ENCODE measurements at regions not wholly inside any gene's neighbourhood (a gene's known extent, or its start where the extent isn't known, plus 50 kb on each side); places are given as distances from the start of the nearest gene placed in this dataset.
"Not testable (repeated sequence)": the region's sequence is repeated elsewhere in the genome, so short reads cannot be mapped to it uniquely, and the experiment has no call there.

DNA sequence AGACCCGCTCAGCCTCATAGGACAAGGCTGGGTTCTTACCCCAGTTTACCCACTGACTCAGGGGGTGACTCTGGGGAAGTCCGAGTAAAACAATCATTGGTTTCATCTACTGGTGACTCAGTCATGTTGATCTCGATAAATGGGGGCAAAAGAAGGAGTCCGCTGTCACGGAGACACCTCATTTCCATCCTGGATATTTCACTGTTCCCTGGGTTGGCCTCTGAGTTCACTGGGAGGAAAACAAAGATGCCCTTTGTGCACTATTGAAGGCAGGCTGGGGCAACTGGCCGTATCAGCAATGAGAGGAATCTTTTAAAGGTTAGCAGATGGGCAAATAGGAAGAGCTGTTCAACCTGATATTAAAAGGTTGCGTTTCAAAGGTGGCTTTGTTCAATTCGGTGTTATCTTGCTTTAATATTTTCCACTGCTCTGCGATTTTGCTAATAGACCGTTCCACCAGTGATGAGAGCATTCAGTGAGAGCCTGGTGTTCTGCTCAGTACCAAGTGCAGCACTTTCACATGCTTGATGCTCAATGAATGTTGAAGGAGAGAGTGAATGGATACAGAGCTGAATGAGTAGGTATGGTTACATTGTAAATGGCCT lies 110.2 kb upstream of the EGFLAM start:
- DNase-seq: peak in 8 of 14 donors; percentile 2 to 64 (median 40)

DNA sequence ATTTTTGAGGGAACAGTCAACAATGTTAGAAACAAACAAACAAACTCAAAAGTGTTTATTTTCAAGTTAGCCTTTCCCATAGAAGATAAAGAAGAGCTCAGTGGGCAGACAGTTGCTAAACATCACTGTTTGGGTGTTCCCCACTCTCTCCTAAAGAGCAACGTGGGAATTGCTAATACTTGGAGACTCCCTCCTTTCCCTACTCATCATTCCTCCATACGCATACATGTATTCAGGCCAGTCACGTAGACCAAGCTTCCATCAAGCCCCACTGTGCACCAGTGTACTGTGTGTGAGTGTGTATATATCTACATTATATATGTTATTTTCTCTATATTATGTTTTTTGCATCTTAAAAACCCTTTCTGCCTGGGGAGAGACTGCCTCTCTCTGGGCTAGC lies 115.0 kb upstream of the EGFLAM start:
- DNase-seq: no peak

DNA sequence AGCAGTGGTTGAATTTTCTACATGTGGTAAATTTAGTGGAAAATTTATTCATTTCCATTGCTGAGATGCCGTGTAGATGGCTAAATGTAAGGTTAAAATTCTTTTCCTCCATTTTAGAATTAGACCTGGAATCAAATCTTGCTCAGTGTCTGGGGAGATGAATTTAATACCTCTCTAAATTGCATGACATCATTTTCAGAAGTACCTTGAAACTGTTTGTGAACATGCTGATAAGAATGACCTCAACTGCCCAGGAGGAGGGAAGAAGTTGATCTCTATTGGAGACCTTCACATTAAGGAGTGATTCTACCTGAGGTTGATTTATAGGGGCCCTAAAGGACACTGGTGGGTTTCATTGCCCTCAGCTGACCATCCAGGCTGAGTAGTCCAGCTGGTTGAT lies 116.7 kb upstream of the EGFLAM start:
- DNase-seq: no peak

DNA sequence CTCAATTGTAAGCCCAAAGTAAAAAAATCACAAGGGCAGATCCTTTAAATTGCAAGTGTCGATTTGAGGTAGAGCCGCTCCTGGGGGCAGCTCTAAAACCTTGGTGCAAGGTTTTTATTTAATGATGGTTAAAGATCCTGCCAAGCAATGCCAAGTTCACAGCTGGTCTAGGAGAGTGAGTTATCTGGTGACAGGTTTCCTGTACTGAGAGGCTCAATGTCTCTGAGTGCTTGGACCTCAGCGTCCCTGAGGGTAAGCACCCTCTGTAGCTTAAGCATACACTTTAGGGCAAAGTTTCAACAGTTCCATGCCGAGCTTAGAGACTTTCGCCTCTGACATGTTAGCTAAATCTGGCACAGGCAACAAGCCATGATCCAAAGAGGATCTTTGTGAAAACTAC lies 119.8 kb upstream of the EGFLAM start:
- DNase-seq: no peak

DNA sequence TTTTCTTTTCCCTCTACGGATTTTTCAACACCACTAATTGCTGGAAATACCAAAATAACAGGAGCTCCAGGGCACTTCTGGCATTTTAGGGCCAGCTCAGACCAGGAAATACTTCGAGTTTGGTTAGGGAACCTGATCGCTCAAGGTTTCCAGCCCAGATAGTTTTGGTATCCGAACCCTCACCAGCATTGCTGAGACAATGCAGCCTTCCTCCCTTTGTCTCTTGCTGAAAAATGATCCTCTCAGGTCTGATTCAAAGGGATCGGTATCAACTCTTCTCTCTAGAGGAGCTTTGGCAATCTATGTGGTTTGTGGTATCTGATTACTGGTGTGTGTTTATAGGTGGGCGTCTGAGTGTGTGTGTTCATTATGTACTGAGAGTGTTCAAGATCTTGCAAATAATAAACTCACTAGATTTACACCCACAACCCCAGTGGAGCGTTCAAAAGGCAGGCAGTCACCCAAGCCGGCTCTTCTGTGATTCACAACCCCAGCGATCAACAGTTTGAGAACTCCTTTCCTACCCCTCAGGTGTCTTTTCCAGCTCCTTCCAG lies 122.8 kb upstream of the EGFLAM start:
- no peak for DNase-seq

DNA sequence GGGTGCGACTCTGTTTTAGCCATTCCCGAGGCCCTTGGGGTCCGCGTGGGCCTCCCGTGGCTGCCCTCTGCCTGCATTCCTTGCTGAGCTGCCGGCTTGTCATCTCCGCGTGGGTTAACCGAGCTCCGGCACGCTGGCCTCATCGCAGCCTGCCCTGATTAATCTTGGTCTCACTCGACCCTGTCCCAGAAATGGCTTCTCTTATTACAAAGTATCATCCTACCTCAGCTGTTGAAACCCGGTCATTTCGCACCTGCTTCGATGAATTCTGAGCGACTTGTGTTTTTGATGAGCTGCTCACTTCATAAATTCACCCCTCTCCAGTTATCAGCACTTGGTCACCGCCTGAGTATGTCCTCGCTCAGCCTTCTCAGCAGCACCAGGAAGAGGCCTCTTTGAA lies 123.5 kb upstream of the EGFLAM start:
- DNase-seq: no peak

DNA sequence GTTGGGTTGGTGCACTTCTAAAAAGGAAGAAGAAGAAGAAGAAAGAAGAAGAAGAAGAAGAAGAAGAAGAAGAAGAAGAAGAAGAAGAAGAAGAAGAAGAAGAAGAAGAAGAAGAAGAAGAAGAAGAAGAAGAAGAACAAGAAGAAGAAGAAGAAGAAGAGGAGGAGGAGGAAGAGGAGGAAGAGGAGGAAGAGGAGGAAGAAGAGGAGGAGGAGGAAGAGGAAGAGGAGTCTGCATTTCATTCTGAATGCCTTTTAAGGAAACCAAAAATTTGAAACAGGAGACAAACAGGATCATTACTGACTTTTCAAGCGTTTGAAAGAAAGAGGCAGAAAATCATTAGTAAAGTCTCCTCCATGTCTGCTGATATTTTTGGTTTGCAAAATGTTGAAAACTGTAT lies 124.1 kb upstream of the EGFLAM start:
- not testable (repeated sequence) for DNase-seq

DNA sequence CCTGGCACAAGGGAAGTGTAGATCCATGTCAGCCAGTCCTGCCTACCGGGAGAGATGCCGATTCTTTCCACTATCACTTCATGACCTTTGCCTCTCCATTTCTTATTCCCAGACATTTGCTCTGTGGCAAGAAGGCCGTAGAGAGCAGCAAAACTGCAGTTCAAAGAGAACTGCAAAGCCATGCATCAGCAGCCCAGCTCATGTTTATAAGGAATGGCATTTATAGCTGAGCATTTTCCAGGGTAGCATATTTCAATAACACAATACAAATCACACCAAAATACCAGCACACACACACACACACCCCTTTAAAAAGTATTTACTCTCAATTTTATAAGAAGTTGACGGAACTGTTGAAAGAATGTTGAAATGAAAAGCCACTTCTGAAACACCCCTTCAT lies 126.7 kb upstream of the EGFLAM start:
- no peak for DNase-seq

DNA sequence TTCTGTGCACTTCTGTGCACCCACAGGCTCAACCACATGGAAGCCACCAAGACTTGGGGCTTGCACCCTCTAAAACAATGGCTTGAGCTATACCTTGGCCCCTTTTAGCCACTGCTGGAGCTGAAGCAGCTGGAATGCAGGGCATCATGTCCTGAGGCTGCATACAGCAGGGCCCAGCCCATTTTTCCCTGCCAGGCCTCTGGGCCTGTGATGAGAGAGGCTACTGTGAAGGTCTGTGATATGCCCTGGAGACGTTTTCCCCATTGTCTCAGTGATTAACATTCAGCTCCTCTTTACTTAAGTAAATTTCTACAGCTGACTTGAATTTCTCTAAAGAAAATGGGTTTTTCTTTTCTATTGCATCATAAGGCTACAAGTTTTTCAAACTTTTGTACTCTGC lies 134.0 kb upstream of the EGFLAM start:
- DNase-seq: no peak

DNA sequence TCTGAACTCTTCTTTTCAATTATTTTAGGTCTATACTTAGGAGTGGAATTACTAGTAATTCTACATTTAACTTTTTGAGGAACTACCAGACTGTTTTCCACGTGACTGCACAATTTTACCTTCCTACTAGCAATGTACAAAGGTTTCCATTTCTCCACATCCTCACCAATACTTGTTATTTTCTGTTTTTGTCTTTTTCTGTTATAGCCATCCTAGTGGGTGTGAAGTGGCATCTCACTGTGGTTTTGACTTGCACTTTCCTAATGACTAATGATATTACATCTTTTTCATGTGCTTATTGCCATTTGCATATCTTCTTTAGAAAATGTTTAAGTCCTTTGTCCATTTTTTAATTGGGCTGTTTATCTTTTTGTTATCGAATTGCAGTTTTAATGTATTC lies 136.9 kb upstream of the EGFLAM start:
- DNase-seq: no peak

DNA sequence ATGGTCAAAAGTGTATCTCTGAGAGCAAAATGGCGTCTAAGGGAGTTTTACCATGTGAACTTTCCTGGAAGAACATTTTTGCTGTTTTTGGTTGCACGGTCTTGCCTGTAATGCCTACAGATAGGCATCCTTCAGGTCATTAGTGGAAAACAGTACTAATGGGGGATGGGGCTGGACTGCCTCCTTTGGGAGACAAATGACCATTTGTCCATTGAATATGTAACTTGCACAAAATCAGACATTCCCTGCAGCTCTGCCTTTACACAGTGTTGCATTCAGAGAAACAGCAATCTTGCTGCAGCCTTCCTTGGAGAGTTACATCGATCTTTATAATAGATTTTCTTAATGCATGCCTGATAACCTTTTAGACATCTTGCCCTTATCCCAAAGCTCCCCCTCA lies 138.5 kb upstream of the EGFLAM start:
- no peak for DNase-seq

DNA sequence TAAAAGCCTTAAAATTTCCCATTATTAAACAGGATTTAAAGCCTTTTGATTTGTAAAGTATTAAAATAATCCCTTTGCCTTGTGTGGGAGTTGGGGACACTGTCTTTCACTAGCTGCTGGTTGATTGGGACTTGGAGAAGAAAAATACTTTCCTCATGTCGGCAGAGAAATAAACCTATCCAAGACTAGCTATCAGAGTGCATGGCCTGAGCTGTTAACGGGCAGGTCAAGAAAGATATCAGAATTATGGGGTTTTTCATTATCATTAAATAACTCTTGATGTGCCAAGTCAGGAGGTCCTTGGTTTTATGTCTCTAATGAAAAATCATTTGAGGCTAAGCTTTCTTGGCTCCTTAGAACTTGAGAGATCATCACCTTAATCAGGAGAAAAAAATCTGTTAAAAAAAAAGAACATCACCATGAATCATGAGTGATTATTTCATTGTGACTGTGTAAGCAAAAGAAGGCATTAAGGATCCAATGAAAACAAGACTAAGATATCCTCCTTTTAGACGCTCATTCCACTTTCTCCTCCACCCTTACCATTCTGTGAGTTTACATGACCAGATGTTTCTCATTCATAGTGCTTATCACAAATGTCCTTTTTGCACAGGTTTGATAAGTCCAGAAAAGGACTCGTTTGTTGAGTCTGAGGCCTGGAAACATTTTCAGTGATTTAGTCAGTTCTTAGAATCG lies 140.4 kb upstream of the EGFLAM start:
- no peak for DNase-seq

DNA sequence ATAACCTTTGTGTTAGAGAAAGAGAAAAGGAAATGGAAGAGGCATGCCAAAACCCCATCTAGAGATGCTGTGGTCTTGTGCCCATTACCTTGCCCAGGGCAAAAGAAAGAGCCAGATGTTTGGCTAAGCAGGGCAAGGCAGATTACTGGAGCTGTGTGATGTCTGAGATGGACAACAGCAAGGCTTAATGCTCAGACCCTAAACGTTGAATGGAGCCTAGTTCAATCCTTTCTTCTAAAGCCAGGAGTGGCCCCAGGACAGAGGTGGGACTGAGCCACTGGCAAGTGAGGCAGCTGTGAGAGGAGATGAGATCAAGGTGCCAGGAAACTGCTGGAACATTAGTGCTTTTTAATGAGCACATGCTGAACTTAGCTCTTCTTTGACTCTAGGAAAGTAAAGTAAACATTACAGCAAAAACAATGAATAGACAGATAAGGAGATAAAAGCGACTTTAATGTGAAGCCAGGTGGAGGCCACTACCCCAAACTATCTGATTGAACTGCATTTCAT lies 143.0 kb upstream of the EGFLAM start:
- DNase-seq: no peak

DNA sequence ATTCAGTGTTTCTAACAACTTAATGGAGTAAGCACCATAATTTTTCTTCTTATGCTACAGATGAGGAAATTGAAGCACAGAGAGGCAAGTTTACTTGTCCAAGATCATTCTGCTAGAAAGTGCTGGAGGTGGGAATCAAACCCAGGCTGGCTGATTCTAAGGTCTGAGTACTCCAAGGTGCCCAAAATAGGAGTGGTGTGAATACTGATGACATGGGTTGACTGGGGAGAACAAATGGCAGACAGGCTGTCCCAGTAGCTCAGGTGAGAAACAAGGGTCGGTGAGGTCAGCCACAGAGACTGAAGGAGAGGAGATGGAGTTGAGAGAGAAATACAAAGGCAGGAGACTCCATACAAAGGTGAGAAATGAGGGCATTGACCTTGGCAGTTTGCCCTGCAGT lies 144.5 kb upstream of the EGFLAM start:
- DNase-seq: no peak

DNA sequence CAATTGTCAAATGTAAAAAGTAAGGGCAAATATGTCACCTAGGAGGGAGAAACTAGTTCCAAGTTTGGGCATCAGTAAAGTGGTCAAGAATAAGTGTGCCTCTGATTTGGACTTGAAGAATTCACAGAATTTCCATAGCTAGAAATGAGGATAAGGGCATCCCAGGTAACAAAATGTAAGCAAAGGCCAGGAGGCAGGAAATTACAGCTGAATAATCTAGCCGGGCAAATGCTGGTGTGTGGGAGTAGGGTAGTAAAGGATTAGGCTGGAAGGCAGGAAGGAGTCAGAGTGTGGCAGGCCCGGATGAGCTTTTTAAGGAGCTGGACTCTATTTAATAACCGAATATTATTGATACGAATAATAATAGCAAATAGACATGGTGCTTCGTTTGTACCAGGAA lies 144.9 kb upstream of the EGFLAM start:
- no peak for DNase-seq

DNA sequence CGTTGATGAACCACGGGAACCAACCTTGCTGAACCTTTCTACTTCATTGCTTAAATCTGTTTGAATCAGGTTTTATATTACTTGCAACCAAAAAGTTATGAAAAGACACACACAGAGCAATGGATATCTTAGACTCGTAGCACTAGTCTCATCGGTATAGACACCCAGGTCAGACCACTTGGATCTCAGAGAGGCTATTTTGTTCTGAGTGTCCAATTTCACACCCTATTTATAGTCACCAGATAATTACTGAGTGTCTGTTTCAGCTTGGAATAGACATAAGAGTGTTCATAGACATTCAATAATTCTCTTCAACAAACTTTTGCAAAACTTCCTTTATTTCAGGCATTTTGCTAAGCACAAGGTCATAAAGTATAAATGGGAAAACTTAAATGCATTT lies 145.4 kb upstream of the EGFLAM start:
- DNase-seq: no peak

DNA sequence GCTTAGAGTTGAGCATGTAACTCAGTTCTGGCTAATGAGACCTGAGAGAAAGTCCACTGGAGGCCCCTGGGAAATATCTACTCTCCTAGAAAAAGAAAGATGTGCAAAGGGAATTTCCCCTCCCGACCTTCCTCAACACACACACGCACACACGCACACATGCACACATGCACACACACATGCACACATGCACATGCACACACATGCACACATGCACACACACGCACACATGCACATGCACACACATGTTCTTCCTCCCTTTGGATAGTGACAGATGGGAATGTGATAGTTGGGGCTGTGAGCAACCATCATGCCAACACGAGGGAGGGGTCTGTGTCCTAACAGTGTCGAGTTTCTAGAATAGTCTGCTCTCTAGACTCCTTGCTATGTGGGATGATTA lies 148.2 kb upstream of the EGFLAM start:
- DNase-seq: no peak

DNA sequence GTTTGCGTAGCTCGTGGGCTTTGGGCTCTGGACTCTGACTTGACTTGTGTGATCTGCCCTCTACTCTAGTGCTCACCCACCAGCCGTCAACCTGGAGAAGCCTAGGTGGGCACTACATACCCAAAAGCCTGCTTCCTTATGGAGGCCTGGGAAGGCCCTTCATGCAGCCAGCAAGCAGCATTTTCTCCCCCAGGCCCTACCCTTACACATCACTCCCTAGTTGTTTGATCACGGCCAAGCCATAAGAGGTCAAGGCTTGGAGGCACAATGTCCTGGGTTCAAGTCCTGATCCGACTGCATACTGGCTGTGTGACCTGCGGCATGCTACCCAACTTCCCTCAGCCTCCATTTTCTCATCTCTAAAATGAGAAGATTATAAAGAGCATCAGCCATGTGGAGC lies 151.3 kb upstream of the EGFLAM start:
- DNase-seq: no peak

DNA sequence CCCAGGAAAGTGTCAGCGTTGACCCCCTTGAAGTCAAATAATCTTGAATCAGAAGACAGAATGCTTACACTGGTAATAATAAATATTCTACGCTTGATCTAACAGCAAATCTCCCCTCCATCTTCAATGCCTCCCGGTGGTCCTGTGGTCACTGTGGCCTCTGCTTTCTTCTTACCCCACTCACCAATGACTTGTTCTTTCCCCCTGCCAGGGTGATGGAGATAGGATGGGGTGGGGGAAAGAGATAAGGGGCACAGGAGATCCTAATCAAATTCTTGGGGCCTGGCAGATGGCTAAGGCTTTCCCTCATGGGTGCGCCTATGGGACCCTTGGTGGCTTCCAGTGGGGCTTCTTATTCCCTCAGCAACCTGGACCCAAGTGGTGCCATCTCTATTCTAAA lies 152.6 kb upstream of the EGFLAM start:
- no peak for DNase-seq

DNA sequence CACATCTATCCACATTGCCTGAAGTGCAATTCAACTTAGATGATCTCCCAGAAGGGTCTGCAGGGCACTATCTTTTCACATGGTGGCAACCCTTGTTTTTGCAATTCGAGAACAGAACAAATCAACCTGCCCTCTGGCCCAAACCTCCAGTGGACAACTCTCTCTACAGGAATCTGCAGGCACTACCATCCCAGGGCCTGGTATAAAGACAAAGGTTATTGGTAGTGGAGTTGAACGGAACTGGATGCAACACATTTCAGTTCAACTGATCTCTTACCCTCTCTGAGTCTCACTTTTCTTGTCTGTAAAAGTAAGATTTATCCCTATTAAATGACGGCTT lies 153.2 kb upstream of the EGFLAM start:
- DNase-seq: no peak

DNA sequence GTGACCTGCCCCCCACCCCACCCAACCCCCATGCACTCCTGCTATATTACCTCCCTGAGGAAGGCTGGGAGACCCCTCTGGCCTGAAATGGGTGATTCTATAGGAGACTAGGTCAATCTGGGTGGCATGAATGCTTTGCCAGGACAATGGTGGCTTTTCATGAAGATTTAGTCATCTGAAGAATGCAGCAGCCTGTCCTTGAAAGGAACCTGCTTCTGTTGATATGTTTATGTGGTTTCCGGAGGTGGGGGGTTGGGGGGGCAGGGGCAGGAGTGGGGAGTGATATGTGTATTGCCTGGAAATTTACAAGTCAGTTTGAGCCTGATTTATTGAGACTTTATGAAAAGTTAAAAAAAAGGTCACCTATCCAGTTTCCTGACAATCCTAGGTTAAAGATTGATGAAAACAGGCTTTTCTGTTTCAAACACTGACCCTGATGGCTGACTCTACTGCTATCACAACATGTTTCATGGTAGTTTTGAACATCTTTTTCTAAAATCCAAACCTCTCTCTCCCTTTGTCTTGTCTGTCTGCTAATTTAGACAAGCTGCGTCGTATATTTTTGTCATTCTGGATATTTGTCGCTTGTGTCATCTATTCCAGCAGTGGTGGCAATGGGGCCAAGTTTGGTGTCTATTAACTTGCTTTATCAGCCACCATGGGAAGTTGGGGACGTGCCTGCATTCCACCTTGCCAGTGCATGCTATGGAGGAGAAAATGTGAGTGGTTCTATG lies 153.7 kb upstream of the EGFLAM start:
- DNase-seq: no peak

DNA sequence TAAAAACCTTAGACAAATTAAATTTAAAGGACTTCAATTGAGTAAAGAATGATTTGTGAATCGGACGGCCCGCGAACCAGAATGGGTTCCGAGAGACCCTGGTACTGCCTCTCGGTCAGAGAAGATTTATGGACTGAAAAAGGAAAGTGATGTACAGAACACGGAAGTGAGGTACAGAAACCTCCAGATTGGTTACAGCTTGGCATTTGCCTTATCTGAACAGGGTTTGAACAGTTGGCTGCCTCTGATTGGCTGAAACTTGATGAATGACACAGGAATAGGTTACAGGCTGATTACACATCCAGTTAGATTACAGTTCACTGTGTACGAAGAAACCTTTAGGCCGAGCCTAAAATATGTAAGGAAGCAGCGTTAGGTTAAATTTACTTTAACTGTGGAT lies 156.5 kb upstream of the EGFLAM start:
- DNase-seq: no peak
